Fibroblast of upper back skin (primary cell): ENCODE measurements at regions not wholly inside any gene's neighbourhood (a gene's known extent, or its start where the extent isn't known, plus 50 kb on each side); places are given as distances from the start of the nearest gene placed in this dataset.
"Not testable (repeated sequence)": the region's sequence is repeated elsewhere in the genome, so short reads cannot be mapped to it uniquely, and the experiment has no call there.

ENCODE experiments used
- DNase-seq: peaks from one replicate; pipeline ENCODE4 v3.0.0-alpha.2; 2013

DNA sequence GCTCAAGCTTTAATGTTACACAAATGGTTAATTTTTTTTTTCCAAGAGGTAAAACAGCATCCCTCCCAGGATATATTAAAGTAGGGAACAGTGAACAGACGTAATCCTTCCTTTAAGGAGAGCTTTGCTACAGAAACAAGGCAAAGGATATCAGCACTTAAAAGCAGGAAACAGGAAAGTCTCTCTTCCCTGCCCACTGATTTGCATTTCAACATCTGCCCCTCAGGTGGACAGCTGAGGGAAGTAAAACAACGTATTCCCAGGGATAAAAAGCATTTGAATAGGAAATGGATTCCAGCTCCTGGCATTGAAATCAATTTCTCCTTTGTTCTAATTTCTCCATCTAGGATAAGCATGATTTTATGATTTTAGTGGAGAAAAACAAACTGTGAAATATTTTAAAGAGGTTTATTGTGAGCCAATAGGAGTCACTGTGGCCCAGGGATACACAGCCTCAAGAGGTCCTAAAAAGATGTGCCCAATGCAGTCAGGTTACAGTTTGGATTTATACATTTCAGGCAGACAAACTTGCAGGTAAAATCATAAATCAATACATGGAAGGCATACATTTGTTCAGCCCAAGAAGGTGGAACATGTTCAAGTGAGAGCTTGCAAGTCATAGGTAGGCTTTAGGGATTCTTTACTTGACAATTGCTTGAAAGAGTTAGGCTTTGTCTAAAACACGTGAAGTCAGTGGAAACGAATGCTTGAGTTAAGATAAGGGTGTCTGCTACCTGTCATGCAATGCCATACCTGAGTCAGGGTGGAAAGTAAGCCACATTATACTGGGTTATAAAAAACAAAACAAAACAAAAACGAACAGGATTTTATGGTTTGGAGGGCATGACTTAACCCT is 286.2 kb upstream of the VWC2 start:
- DNase-seq, result no peak

- no peak for DNase-seq
Observed at GRCh38 chr7:49487830-49488140, 285.7 kb upstream of the VWC2 start.

- no peak for DNase-seq
Observed at GRCh38 chr7:49488573-49488972, 284.9 kb upstream of the VWC2 start.

DNA sequence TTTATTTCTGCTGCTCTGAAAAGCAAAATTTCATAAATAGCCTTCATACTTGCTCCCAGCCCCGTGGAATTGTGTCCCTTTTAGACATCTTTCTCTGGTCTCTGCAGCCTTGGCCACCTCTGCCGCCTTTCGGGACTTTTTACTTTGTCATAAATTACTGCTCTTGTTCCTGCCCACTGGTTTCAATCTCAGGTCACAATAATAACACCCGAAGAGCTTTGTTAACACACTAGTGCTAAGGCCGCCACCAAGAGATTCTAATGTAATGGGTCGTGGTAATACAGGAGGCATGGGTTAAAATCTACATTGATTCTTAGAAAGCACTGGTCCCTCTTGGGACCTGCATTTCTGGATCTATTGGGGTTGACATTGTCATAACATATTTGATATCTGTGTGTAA is 276.0 kb upstream of the VWC2 start:
- DNase-seq, result no peak

DNA sequence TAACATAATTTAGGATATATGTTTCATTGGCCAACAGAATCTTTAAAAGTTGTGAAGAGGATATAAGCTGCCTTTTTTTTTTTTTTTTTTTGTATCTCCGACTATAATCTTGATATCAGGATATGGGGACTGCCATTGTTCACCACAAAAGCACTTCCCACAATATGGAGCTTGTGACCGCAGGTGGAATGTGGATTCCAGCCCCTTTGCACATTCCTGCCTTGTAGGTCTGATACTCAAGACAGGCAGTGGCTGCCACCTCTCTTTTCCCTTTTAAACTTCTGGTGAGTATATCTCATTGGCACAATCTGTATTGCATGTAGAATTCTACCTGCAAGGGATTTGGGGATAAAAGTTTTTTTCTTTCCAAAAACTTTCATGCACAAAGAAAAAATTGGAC is 272.7 kb upstream of the VWC2 start:
- DNase-seq, result no peak

- DNase-seq, result not testable (repeated sequence)
Observed at GRCh38 chr7:49507206-49507605, 266.2 kb upstream of the VWC2 start.

GRCh38 chr7:49513911-49514310 is 259.5 kb upstream of the VWC2 start:
- no peak for DNase-seq

DNA sequence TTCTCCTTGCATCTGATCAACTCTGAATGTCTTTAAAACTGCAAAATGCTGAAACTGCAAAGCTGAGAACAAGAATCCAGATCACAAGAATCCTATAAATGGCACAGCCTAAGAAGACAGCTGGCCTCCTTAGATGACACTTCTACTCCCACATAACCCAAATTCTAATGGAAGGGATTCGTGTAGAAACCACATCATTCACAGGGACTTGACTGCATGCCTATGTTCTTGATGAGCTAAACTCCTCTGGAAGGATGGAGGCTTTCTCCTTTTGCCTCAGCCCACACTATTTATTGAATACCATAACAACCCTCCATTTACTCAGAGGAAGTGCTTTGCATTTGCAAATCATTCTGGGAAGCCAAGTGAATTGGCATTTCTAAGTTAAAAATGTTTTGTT is 252.5 kb upstream of the VWC2 start:
- DNase-seq, result no peak

DNA sequence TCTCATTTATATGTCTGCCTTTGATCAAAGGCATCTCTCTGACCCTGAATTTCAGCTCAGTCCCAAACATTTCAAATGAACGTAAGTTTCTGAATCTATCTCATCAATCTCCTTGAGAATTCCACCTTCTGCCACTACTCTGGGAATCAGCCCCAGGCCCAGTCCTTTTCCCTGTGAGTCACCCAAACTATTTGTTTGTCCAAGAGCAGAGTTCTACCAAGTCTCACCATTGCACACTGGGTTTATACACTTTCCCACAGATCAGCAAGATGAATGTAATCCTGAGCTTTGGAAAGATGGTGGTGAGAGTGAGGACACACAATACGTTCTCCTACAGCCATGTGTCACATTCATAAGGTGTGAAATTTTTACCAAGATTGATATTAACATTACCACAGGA is 251.3 kb upstream of the VWC2 start:
- no peak for DNase-seq

DNA sequence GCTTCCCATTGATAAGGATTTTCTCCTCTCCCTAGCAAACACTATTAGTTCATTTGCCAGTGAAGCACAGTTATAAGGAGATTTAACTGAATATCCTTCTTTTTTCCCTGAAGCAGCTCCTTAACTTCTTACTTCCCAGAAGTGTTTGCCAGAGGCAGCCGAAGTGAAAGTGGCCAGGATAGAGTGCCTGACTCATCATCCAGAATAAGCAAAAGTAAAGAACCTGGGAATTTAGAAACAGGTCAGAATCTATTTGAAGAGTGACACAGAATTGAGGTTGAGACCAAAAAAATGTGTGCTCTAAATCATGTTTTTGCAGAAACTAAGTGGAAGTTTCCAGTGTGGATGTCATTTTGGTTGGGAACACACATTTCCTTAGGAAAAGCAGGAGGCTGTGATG is 249.6 kb upstream of the VWC2 start:
- DNase-seq, result no peak

DNA sequence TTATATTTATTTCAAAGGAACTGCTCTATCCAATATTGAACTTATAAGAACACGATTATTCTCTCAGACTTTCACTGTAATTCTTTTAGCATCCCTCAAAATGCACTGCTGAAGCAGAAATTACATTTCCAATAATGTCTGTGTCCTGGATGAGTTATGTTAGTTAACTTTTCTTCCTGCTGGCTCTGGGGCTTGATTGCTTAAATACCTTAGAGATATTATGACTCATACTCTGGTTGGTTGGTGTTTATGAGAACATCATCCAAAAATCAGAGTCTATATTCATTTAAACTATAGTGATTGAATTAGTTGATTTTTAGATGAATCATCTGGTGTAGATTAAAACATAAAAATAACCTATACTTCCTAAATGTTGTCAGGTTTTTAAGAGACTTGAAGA is 246.3 kb upstream of the VWC2 start:
- DNase-seq, result no peak

GRCh38 chr7:49530481-49530880 is 243.0 kb upstream of the VWC2 start:
- no peak for DNase-seq

GRCh38 chr7:49563693-49564378 is 209.6 kb upstream of the VWC2 start:
- DNase-seq, result no peak

DNA sequence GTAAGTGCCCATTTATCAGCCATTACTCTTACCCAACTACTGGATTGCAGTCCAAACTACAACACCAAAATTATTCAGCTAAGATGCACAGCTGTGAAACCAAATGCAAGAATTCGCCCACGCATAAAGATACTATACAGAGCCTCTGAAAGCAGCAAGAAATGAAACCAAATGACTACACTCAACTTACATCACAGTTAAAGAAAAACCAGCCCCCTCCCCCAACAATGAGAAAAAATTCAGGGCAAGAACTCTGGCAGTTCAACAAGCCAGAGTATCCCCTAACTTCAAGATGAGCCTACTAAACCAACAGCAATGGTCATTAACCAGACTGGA is 209.1 kb upstream of the VWC2 start:
- no peak for DNase-seq

- no peak for DNase-seq
Observed at GRCh38 chr7:49577576-49577975, 195.9 kb upstream of the VWC2 start.

DNA sequence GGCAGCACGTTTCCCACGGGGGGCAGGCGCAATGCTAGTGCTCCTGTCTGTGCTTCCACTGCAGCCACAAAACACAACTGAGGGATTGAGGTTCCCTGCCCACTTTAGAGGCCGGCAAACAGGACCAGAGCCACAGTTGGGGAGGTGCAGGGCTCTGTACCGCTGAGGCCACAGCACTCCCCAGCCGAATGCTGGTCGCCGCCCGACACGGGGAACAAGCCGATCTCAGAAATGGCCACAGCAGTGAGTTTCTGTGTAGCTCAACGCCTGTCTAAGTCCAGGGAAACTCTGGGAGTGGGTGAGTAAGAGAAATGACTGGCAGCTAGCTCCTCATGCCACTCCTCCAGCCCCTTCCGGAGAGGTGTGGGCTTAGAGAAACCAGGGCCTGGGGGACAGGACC is 194.0 kb upstream of the VWC2 start:
- DNase-seq, result no peak

GRCh38 chr7:49580000-49580399 is 193.4 kb upstream of the VWC2 start:
- no peak for DNase-seq

DNA sequence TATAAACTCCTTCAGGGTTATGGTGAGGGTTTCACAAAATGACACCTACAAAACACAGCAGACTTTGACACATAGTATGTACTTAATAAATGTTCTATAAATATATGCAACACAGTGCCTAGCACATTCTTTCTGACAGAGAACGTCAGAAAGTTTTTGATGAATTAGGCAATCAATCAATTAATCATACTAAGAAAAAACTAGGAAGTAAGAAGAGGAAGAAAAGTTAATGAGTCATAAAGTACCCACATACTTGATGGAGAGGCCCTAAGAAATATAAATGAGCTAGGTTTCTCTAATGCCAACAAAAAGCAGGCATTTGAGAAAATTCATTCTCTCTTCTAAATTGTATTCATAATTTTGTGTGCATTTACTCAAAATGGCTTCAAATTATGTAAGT is 192.7 kb upstream of the VWC2 start:
- DNase-seq, result no peak

DNA sequence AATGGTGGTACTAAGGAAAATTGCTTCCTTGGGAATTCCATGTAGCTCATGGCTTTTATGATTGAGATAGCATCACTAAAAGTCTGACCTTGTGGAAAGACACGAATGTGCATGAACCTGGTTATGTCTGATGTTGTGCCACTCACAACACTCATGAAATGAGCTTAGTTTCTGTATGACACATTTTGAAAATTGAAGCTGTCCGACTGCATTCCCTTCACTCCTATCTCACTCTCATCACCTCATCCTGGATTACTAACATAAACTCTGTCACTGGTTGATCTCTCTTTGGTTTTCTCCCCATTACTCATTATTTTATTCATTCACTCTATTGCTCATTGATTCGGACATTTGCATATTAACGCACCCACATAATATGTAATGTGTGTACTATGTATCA is 190.0 kb upstream of the VWC2 start:
- no peak for DNase-seq

DNA sequence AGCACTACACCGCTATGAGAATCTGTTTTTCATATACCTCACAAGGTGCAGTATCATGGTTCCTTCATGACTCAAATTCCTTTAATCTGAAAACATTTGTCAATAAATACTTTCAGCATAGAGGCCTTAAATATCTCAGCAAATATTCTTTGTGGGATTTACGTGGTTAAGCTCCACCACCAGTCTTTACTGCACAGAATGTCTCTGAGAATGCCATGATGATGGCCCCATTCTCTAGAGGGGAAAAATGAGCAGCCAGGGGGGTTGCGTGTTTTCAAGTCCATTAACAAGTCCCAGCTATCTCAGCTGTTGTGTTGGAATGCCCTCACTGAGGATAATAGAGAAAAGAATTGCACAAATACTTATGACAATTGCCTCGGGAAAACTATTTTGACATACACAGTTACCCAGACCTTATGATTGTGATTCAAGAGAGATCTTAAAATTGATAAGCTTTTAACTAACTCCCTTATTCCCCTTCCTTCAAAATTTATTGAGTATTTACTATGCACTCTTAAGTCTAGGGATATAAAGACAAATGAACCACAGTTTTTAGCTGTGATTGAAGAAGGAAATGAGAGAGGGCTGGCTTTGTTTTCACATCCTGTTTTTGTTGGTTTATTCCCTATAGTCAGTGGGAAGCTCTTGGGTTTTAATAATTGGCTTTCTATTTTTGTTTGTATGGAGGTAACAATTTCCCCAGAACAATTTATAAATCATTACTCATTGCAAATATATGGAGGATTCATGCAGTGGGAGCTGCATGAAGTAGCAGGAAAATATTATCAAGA is 176.5 kb upstream of the VWC2 start:
- DNase-seq, result no peak

- no peak for DNase-seq
Observed at GRCh38 chr7:49597805-49598204, 175.6 kb upstream of the VWC2 start.

GRCh38 chr7:49611951-49612350 is 161.5 kb upstream of the VWC2 start:
- no peak for DNase-seq

DNA sequence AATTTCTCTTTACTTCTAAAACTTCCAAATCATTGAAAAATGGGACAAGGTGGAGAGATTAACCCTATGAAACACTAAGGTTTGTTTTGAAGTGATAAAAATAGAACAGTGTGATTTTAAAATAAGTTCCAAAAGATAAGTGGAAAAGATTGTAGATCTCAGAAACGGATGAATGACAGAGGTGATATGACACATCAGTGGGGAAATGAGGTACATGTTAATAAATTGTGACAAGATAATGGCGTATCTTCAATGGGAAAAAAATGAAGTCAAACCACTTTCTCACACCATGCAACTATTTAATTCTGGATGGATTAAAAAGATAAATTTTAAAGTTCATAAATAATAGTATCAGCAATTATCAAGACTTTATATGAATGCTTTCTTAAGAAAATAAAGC is 159.7 kb upstream of the VWC2 start:
- no peak for DNase-seq

DNA sequence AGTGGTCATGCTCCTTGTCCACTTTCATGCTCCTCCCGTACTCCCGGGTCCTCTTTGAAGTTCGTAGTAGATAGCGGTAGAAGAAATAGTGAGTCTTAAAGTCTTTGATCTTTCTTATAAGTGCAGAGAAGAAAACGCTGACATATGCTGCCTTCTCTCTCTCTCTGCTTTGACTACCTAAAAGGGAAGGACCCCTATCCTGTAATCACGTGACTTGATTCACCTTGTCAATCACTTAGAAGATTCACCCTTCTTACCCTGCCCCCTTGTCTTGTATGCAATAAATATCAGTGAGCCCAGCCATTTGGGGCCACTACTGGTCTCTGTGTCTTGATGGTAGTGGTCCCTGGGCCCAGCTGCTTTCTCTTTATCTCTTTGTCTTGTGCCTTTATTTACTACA is 158.5 kb upstream of the VWC2 start:
- DNase-seq, result not testable (repeated sequence)
